ENCODE measurements at regions not wholly inside any gene's neighbourhood (a gene's known extent, or its start where the extent isn't known, plus 50 kb on each side); places are given as distances from the start of the nearest gene placed in this dataset.

DNA sequence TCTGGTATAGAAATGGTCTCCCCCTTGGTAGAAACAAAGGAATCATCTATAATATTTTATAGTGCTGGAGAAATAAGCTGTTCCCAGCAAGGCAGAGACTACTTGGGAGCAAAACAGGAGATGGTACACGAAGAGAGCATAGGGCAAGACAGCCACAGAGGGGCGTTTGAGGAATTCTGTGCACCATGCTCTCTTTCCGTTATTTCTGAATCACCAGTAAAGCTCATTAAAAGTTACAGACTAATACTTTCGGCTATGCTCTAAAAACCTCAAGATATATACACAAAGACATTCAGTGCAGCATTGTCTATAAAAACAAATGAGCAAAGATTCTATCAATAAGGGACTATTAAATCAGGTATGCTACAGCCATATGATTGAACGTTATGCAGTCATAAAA lies 68.5 kb upstream of the FHIP2A start:
- TF ChIP-seq, protein P1, sequence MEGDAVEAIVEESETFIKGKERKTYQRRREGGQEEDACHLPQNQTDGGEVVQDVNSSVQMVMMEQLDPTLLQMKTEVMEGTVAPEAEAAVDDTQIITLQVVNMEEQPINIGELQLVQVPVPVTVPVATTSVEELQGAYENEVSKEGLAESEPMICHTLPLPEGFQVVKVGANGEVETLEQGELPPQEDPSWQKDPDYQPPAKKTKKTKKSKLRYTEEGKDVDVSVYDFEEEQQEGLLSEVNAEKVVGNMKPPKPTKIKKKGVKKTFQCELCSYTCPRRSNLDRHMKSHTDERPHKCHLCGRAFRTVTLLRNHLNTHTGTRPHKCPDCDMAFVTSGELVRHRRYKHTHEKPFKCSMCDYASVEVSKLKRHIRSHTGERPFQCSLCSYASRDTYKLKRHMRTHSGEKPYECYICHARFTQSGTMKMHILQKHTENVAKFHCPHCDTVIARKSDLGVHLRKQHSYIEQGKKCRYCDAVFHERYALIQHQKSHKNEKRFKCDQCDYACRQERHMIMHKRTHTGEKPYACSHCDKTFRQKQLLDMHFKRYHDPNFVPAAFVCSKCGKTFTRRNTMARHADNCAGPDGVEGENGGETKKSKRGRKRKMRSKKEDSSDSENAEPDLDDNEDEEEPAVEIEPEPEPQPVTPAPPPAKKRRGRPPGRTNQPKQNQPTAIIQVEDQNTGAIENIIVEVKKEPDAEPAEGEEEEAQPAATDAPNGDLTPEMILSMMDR (IDR thresholded peaks at IDR 0.05): no peak
- H3K36me3 ChIP-seq: no peaks in the 10 kb centered on the region
- H3K27me3 ChIP-seq: no peaks in the 10 kb centered on the region
- DNase-seq (ENCODE audit: low spot score): no peak
- H3K27ac ChIP-seq: peak overlapping the region in 1 of 2 donors; percentile 79
- H3K4me1 ChIP-seq: peaks cover 0 to 55% of the 10 kb centered on the region in 2 donors
- no peaks in the 10 kb centered on the region for H3K9me3 ChIP-seq
- no peak overlapping the region for H3K4me3 ChIP-seq

DNA sequence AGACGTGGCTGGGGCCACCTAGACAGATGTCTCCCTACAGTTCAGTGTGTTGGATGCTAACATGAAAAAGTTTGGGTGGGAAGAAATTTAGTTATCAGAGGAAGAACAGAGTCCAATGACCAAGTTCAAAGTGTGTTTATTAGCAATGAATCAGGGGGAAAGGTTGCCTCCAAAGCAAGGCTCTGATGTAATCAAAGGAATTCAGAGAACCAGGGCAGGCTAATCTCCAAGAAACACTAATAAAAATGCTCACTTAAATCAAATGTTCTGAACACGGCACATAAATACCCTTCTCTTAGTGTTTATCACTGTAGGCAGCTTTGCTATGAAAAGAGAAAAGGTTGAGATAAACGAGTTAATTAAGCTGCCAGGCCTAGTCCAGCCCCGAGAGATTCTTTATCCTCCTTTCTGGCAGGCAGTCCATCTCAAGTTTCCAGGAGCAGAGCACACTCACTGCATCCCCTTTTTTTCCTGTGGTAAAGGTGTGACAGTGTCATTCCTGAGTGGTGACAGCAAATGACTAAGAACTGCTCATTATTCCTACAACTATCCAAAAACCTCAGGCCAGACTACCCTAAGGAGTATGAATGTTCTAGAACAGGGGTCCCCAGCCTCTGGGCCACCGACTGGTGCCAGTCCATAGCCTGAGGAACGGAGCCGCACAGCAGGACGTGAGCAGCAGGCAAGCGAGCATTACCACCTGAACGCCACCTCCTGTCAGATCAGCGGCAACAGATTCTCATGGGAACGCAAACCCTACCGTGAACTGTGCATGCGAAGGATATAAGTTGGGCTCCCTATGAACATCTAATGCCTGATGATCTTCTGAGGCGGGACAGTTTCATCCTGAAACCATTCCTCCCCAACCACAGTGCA lies 66.9 kb upstream of the FHIP2A start:
- Histone ChIP-seq H3K4me3 (no peak overlapping the region), H3K4me1 (peaks cover 0 to 54% of the 10 kb centered on the region in 2 donors), H3K36me3 (no peaks in the 10 kb centered on the region), H3K27ac (peak overlapping the region; percentile 71 to 79), H3K27me3 (no peaks in the 10 kb centered on the region), H3K9me3 (no peaks in the 10 kb centered on the region)
- TF ChIP-seq, protein P1 (IDR thresholded peaks at IDR 0.05): no peak
- no peak for DNase-seq (ENCODE audit: low spot score)

DNA sequence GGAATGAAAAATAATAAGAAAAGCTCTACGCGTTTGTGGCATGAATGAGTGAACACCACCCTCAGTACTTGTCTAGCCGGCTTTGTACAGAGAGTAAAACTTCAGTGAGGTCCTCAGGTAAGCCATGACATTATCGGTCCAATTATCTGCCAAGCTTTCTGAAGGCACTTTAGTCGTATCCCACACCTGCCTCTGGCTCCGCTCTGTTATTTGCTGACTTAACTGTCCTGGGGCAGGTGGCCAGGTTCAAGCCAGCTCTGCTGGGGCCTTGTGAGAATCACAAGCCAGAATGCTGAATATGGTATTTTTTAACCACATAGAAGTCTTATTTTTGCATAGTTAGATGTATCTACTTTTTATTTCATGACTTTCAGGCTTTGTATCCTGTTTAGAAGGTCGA lies 66.0 kb upstream of the FHIP2A start:
- DNase-seq (ENCODE audit: low spot score): no peak
- H3K4me3 ChIP-seq: no peak overlapping the region
- no peaks in the 10 kb centered on the region for H3K9me3 ChIP-seq
- TF ChIP-seq, protein P1 (IDR thresholded peaks at IDR 0.05): no peak
- H3K36me3 ChIP-seq: no peaks in the 10 kb centered on the region
- H3K27me3 ChIP-seq: no peaks in the 10 kb centered on the region
- H3K4me1 ChIP-seq: peaks cover 0 to 53% of the 10 kb centered on the region in 2 donors
- peak overlapping the region; percentile 71 to 79 for H3K27ac ChIP-seq

DNA sequence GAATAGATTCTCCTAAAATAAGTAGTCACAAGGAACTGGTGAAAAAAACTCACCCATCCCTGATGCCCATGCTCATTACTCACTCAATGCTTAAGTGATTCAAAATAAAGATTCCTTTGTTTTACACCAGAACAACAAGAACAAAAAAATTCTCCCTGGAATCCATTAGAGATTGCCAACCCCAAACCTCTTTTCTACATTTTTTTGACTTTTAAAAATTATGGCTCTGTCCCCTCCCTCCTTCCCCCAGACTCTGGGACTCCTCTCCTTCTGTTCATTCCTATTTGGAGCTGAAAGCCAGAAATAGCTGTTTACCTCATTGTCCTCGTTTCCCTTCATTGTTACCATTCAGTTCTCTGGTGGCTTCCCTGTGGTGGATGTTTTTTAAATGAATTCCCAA lies 63.2 kb upstream of the FHIP2A start:
- H3K27me3 ChIP-seq: no peaks in the 10 kb centered on the region
- TF ChIP-seq, protein P1 (IDR thresholded peaks at IDR 0.05): no peak
- no peak for DNase-seq (ENCODE audit: low spot score)
- H3K4me1 ChIP-seq: peaks cover 0 to 65% of the 10 kb centered on the region in 2 donors
- H3K27ac ChIP-seq: peak overlapping the region; percentile 54 to 55
- H3K9me3 ChIP-seq: no peaks in the 10 kb centered on the region
- no peak overlapping the region for H3K4me3 ChIP-seq
- H3K36me3 ChIP-seq: no peaks in the 10 kb centered on the region

DNA sequence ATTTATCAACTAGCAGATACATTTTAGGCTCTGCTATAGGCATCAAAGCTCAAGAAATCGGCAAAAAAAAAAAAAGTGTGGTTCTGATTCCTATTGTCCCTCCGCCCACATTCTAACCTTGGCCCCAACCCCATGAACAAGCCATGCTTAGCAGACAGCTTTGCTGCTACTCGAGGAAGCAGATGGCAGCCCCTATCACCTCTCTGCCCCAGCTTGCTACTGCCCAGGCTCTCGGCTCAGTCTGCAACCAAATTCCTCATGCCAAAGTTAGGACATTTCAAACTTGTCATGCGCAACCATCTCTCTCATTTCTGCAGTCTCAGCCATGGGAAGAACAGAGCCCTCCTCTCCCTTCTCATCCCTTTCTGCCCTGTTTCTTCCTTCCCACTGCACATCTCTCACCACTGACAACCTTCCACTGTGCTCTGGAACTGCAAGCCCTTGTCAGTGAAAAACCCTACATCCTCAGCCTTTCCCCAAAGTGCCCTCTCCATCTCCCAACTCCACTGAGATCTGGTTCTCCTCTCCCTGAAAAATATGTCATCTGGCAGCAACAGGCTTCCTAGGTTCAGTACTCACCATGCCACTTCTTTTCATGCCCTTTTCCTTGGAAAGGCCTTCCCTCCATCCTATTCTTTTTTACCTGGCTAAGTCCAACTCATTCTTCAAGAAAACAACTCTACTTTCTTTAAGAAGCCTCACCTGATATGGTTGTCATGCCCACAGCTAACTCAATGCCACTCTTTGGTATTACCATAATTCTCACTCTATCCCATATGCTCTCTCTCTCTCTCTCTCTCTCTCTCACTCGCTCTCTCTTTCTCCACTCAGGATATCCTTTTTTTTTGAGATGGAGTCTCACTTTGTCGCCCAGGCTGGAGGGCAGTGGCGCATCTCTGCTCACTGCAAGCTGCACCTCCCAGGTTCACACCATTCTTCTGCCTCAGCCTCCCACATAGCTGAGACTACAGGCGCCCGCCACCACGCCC lies 60.1 kb upstream of the FHIP2A start:
- H3K4me3 ChIP-seq: no peak overlapping the region
- TF ChIP-seq, protein P1 (IDR thresholded peaks at IDR 0.05): no peak
- no peaks in the 10 kb centered on the region for H3K27me3 ChIP-seq
- peaks cover 0 to 47% of the 10 kb centered on the region in 2 donors for H3K4me1 ChIP-seq
- H3K36me3 ChIP-seq: no peaks in the 10 kb centered on the region
- DNase-seq (ENCODE audit: low spot score): no peak
- no peaks in the 10 kb centered on the region for H3K9me3 ChIP-seq
- peak overlapping the region; percentile 5 to 8 for H3K27ac ChIP-seq

Data from right atrium auricular region (tissue), 2 donors.